GM23338 (cell line): ENCODE measurements at regions not wholly inside any gene's neighbourhood (a gene's known extent, or its start where the extent isn't known, plus 50 kb on each side); places are given as distances from the start of the nearest gene placed in this dataset.

Experiments
- CREB1 ChIP-seq: fragments of 250-450 bp; sonication (Bioruptor Pico); IDR thresholded peaks from 2 replicates; pipeline ENCODE4 v1.5.0; 2020; ENCODE audit warnings: low read depth, mild to moderate bottlenecking, moderate library complexity
- EZH2 ChIP-seq: fragments of 200-600 bp; sonication (generic); IDR thresholded peaks from one replicate; pipeline ENCODE4 v1.8.0; 2017; ENCODE audit warnings: antibody characterized with exemption, mild to moderate bottlenecking, low read depth; ENCODE audit not compliant: unreplicated experiment
- POLR2AphosphoS5 ChIP-seq: IDR thresholded peaks from 2 replicates; pipeline ENCODE4 v1.6.1; 2016; ENCODE audit warnings: antibody characterized with exemption, low read depth
- ZNF331 ChIP-seq: fragments of 250-450 bp; sonication (Bioruptor Pico); IDR thresholded peaks from 2 replicates; pipeline ENCODE4 v1.5.0; 2020; ENCODE audit warnings: low read depth, mild to moderate bottlenecking, moderate library complexity
- TF ChIP-seq, protein P1 (sequence below), 2 experiments: fragments of 200-600 bp in 1 of 2; sonication (generic) in 1 of 2; conservative IDR thresholded peaks; 2 replicates each; pipeline versions ENCODE4 v1.5.1 to v1.6.1; 2016 to 2017; ENCODE audit warnings: antibody characterized with exemption in 2 of 2, low read depth in 2 of 2, mild to moderate bottlenecking in 2 of 2, moderate library complexity in 1 of 2
- TF ChIP-seq, protein P2 (sequence below): IDR thresholded peaks from one replicate; pipeline ENCODE4 v1.6.1; 2018; ENCODE audit warnings: antibody characterized with exemption; ENCODE audit not compliant: unreplicated experiment

DNA sequence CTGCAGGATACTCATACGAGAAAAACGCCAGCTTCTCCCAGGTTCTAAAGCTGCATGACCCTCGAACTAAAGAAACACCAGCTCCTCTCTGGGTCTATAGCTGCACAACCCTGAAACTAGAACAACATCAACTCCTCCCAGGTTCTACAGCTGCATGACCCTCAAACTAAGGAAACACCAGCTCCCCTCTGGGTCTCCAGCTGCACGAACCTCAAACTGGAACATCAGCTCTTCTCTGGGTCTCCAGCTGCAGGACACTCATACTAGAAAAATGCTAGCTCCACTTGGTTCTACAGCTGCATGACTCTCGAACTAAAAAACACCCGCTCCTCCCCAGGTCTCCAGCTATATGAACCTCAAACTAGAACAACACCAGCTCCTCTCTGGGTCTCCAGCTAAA lies 811.1 kb downstream of the CDH9 start:
- TF ChIP-seq, protein P1, sequence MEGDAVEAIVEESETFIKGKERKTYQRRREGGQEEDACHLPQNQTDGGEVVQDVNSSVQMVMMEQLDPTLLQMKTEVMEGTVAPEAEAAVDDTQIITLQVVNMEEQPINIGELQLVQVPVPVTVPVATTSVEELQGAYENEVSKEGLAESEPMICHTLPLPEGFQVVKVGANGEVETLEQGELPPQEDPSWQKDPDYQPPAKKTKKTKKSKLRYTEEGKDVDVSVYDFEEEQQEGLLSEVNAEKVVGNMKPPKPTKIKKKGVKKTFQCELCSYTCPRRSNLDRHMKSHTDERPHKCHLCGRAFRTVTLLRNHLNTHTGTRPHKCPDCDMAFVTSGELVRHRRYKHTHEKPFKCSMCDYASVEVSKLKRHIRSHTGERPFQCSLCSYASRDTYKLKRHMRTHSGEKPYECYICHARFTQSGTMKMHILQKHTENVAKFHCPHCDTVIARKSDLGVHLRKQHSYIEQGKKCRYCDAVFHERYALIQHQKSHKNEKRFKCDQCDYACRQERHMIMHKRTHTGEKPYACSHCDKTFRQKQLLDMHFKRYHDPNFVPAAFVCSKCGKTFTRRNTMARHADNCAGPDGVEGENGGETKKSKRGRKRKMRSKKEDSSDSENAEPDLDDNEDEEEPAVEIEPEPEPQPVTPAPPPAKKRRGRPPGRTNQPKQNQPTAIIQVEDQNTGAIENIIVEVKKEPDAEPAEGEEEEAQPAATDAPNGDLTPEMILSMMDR (conservative IDR thresholded peaks at IDR 0.05; ENCODE audit: low read depth in 2 of 2): no peak
- TF ChIP-seq EZH2: no peak
- TF ChIP-seq CREB1 (CRISPR knock-in tag): no peak
- TF ChIP-seq, protein P2, sequence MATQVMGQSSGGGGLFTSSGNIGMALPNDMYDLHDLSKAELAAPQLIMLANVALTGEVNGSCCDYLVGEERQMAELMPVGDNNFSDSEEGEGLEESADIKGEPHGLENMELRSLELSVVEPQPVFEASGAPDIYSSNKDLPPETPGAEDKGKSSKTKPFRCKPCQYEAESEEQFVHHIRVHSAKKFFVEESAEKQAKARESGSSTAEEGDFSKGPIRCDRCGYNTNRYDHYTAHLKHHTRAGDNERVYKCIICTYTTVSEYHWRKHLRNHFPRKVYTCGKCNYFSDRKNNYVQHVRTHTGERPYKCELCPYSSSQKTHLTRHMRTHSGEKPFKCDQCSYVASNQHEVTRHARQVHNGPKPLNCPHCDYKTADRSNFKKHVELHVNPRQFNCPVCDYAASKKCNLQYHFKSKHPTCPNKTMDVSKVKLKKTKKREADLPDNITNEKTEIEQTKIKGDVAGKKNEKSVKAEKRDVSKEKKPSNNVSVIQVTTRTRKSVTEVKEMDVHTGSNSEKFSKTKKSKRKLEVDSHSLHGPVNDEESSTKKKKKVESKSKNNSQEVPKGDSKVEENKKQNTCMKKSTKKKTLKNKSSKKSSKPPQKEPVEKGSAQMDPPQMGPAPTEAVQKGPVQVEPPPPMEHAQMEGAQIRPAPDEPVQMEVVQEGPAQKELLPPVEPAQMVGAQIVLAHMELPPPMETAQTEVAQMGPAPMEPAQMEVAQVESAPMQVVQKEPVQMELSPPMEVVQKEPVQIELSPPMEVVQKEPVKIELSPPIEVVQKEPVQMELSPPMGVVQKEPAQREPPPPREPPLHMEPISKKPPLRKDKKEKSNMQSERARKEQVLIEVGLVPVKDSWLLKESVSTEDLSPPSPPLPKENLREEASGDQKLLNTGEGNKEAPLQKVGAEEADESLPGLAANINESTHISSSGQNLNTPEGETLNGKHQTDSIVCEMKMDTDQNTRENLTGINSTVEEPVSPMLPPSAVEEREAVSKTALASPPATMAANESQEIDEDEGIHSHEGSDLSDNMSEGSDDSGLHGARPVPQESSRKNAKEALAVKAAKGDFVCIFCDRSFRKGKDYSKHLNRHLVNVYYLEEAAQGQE: no peak
- TF ChIP-seq POLR2AphosphoS5: no peak
- no peak for TF ChIP-seq ZNF331 (CRISPR knock-in tag)
